Stimulated activated CD4-positive, alpha-beta T cell treated with anti-CD3 and anti-CD28 coated beads, Interleukin-15, amount 100 ng/mL, for 48 hours (primary cell): ENCODE measurements at regions not wholly inside any gene's neighbourhood (a gene's known extent, or its start where the extent isn't known, plus 50 kb on each side); places are given as distances from the start of the nearest gene placed in this dataset.
"Not testable (repeated sequence)": the region's sequence is repeated elsewhere in the genome, so short reads cannot be mapped to it uniquely, and the experiment has no call there.

Experiments
- DNase-seq, 2 donors: peaks; one replicate each; pipeline ENCODE4 v3.0.0-alpha.2; 2020; ENCODE audit warnings: low read depth in 2 of 2

- no peak for DNase-seq
These were observed 450.1 kb upstream of the MKI67 start for GRCh38 chr10:128576336-128576735.

DNA sequence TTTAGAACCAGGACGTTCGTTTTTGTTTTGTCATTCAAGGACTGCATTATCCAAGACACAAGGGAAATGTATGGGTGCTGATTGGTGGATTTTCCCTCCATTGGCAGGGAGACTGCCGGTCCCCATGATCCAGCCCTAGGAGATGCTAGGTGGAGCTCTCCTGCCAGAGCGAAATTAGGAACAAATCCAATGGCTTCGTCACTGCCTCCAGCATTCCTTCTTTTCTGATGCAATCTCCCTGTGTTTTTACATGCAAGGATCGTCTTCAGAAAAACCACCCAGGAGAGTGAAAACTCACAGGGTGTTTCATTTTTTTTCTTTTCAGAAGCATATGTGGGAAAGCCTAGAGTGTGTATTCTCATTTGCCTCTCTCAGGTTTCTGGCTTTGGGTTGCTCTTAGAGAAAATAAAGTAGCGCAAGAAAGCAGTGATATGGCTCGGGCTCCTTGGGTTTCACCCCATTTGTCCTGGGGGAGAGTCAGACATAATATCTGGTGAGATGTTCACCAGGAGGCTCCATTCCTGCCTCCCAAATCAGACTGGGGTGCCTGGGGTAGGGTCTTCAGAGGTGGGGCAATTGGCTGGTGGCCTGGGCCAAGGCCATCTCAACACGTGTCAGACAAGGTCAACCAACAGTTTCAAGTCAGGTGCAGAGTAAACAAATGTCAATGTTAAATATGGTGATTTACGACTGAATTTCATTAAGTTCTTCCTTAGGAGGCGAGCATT, 450.9 kb upstream of the MKI67 start:
- DNase-seq = no peak

- no peak for DNase-seq
These were observed 451.9 kb upstream of the MKI67 start for GRCh38 chr10:128577958-128578750.

- no peak for DNase-seq
These were observed 452.5 kb upstream of the MKI67 start for GRCh38 chr10:128578766-128579165.

GRCh38 chr10:128579280-128579865, 453.1 kb upstream of the MKI67 start:
- no peak for DNase-seq

DNA sequence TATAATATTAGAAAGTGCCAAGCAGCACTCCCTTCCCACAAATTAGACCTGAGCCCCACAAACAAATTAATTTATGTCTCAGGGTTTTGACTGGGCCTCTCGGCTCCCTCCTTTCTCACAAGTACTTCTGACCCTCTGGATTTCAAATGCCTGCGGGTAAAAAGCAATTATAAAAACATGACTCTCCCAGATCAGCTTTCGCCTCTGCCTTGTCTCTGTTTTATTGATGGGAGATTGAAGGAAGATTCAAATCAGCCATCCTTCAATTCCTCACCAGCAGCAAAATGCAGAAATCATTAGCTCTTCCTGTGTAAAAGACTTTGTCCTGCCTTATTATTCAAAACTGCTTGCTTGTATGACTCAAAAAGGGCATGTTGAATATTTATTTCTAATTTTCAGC, 453.7 kb upstream of the MKI67 start:
- no peak for DNase-seq

- DNase-seq = not testable (repeated sequence)
These were observed 456.9 kb upstream of the MKI67 start for GRCh38 chr10:128583125-128583524.

DNA sequence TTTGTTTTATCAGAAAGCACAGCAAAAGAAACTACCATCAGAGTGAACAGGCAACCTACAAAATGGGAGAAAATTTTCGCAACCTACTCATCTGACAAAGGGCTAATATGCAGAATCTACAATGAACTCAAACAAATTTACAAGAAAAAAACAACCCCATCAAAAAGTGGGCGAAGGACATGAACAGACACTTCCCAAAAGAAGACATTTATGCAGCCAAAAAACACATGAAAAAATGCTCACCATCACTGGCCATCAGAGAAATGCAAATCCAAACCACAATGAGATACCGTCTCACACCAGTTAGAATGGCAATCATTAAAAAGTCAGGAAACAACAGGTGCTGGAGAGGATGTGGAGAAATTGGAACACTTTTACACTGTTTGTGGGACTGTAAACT, 460.4 kb upstream of the MKI67 start:
- DNase-seq = not testable (repeated sequence)

- DNase-seq = no peak
These were observed 461.5 kb upstream of the MKI67 start for GRCh38 chr10:128587689-128588088.

- DNase-seq = no peak
These were observed 462.2 kb upstream of the MKI67 start for GRCh38 chr10:128588402-128588801.

DNA sequence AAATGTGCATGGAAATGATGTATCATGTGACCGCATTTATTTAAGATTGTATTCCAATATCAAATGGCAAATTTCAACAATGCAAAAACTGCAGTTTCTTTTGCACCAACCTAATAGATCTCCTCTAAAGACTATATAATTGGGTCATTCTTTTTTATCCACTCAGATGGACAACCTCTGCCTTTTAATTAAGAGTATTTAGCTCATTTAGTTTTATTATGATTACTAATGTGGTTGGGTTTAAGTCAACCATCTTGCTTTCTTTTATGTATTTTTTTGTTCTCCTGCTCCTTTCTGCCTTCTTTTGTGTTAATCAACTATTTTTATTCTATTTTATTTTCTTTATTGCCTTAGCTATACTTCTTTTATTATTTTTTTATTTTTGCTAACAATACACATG, 468.5 kb upstream of the MKI67 start:
- no peak for DNase-seq

DNA sequence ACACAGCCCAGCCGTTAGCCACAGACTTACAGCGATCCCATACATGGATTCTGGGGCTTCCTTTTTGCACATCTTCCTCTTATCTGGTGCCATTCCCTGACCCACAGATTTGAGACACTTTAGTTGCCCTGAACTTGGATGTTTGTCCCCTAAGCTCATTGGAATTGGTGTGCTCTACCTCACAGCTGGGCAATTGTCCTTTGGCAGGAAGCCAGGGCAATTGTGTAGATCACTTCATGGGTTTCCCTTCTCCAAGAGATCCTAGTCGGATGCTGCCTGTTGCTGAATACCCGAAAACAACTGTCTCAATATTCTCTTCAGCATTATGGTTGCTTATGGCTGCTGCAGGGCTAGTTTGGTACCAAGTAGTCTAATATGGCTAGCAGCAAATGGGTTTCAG, 470.7 kb upstream of the MKI67 start:
- DNase-seq = no peak

- DNase-seq = no peak
These were observed 472.8 kb upstream of the MKI67 start for GRCh38 chr10:128599030-128599429.

GRCh38 chr10:128599538-128599937, 473.3 kb upstream of the MKI67 start:
- no peak for DNase-seq

DNA sequence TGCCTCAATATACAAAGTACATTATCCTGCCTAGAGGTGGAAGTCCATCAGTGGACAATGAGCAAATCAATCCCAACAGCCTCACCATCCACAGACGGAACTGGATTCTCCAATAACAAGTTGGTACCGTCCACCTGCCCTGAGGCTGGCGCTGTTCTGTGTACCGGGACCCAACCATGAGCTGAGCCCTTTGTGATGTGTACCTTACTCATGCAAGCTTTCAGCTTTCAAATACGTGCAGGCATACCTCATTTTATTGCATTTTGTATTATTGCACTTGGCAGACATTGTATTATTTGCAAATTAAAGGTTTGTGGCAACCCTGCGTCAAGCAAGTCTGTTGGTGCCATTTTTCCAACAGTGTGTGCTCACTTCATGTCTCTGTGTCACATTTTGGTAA, 476.0 kb upstream of the MKI67 start:
- DNase-seq = no peak

- DNase-seq = no peak
These were observed 477.8 kb upstream of the MKI67 start for GRCh38 chr10:128604025-128604424.

DNA sequence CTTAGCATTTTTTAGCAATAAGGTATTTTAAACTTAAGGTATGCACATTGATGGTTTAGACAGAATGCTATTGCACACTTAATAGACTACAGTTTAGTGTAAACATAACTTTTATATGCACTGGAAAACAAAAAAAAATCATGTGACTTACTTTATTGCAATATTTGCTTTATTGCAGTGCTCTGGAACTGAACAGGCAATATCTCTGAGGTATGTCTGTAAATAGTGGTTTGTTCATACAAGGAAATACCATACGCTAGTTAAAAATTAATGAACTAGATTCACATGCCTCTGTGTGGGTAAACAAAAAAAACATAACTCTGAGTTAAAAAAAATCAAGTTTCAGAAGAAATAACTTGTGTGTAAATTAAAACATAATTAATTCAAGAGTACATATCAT, 479.0 kb upstream of the MKI67 start:
- DNase-seq = no peak

GRCh38 chr10:128606055-128606454, 479.8 kb upstream of the MKI67 start:
- no peak for DNase-seq

DNA sequence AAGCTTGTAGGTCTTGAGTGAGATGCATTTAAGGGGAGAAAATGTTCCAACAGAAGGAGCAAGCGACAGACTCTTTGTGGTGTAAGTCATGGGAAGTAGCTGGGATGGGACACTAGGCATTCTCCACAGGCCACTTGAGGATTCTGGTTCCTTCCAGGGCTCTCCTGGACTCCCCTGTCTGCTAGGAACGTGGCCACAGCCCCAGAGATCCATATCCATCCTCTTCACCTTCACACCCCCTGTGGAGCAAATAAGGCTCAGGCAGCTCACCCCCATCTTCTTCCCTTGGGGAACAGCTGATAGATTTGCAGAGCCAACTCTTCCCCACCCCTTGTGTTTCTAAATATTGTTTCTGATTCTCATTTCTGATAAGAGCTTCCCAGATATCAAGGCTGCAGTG, 482.6 kb upstream of the MKI67 start:
- no peak for DNase-seq

DNA sequence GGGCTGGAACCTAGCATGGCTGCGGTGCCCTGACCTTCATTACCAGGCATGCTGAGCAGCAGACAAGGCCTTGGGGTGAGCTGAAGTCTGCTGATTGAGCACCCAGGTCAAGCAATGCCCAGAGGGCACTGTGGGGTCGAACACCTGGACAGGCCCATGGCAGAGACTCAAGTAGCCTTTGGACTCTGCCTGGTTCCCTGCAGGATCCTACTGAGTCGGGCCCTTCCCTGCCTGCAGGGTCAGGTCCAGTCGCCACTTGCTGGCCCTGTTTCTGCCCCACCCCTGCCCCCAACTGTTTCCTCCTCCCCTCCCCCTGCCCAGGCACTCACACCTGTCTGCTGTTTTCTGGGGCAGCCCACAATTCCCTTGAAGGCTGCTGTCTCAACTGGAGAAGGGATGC, 483.2 kb upstream of the MKI67 start:
- no peak for DNase-seq

GRCh38 chr10:128610113-128610512, 483.9 kb upstream of the MKI67 start:
- no peak for DNase-seq

GRCh38 chr10:128612195-128612594, 486.0 kb upstream of the MKI67 start:
- DNase-seq = no peak

DNA sequence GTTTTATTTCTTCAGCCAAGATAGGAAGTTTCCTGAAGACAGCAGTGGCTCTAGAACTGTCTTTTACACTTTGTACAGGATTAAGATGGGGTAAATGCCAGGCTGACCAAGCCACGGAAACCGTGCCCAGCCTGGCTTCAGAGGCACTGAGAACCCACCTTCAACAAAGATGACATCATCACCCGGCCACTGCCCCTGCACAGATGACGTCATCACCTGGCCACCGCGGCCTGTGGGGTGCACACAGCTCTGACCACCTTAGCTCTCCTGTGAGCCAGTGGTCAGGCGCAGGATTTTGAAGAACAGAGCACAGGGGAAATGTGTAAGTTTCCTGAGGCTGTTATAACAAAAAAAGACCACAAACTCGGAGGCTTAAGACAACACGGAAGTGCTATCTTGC, 486.4 kb upstream of the MKI67 start:
- DNase-seq = no peak
